D341Med (cell line): ENCODE measurements at regions not wholly inside any gene's neighbourhood (a gene's known extent, or its start where the extent isn't known, plus 50 kb on each side); places are given as distances from the start of the nearest gene placed in this dataset.

Source experiments
- DNase-seq: peaks from one replicate; pipeline ENCODE4 v3.0.0; 2012; ENCODE audit warnings: low spot score

GRCh38 chr4:11518754-11519153 lies 90.1 kb upstream of the HS3ST1 start:
- DNase-seq = no peak

GRCh38 chr4:11514779-11515419 lies 86.2 kb upstream of the HS3ST1 start:
- no peak for DNase-seq

GRCh38 chr4:11514003-11514402 lies 85.3 kb upstream of the HS3ST1 start:
- no peak for DNase-seq

GRCh38 chr4:11512871-11513270 lies 84.2 kb upstream of the HS3ST1 start:
- no peak for DNase-seq

- no peak for DNase-seq
Measured at GRCh38 chr4:11511321-11511720, 82.6 kb upstream of the HS3ST1 start.

- DNase-seq = no peak
Measured at GRCh38 chr4:11507920-11508319, 79.2 kb upstream of the HS3ST1 start.

GRCh38 chr4:11506194-11506593 lies 77.5 kb upstream of the HS3ST1 start:
- no peak for DNase-seq

- DNase-seq = no peak
Measured at GRCh38 chr4:11505221-11505971, 76.7 kb upstream of the HS3ST1 start.

GRCh38 chr4:11503166-11503565 lies 74.5 kb upstream of the HS3ST1 start:
- no peak for DNase-seq

- DNase-seq = no peak
Measured at GRCh38 chr4:11497972-11498371, 69.3 kb upstream of the HS3ST1 start.

- no peak for DNase-seq
Measured at GRCh38 chr4:11497212-11497806, 68.6 kb upstream of the HS3ST1 start.

- DNase-seq = no peak
Measured at GRCh38 chr4:11496351-11496829, 67.7 kb upstream of the HS3ST1 start.

- DNase-seq = no peak
Measured at GRCh38 chr4:11495818-11496217, 67.1 kb upstream of the HS3ST1 start.

- no peak for DNase-seq
Measured at GRCh38 chr4:11495291-11495690, 66.6 kb upstream of the HS3ST1 start.

- DNase-seq = no peak
Measured at GRCh38 chr4:11494232-11494631, 65.5 kb upstream of the HS3ST1 start.

GRCh38 chr4:11489453-11490083 lies 60.9 kb upstream of the HS3ST1 start:
- DNase-seq = no peak

- DNase-seq = no peak
Measured at GRCh38 chr4:11488657-11489452, 60.2 kb upstream of the HS3ST1 start.

GRCh38 chr4:11487868-11488544 lies 59.3 kb upstream of the HS3ST1 start:
- DNase-seq = no peak

GRCh38 chr4:11487139-11487538 lies 58.4 kb upstream of the HS3ST1 start:
- DNase-seq = no peak

GRCh38 chr4:11485926-11486325 lies 57.2 kb upstream of the HS3ST1 start:
- DNase-seq = no peak

GRCh38 chr4:11484531-11484930 lies 55.8 kb upstream of the HS3ST1 start:
- no peak for DNase-seq
